ENCODE measurements at regions not wholly inside any gene's neighbourhood (a gene's known extent, or its start where the extent isn't known, plus 50 kb on each side); places are given as distances from the start of the nearest gene placed in this dataset.
"Not testable (repeated sequence)": the region's sequence is repeated elsewhere in the genome, so short reads cannot be mapped to it uniquely, and the experiment has no call there.

- no peak for DNase-seq (ENCODE audit: low read depth, low spot score)
These were observed 1235.3 kb upstream of the ADGRL2 start for GRCh38 chr1:80565406-80565805.

- no peak for DNase-seq (ENCODE audit: low read depth, low spot score)
These were observed 1258.5 kb upstream of the ADGRL2 start for GRCh38 chr1:80542231-80542630.

- no peak for DNase-seq (ENCODE audit: low read depth, low spot score)
These were observed 1260.1 kb upstream of the ADGRL2 start for GRCh38 chr1:80540596-80540995.

- no peak for DNase-seq (ENCODE audit: low read depth, low spot score)
These were observed 1260.6 kb upstream of the ADGRL2 start for GRCh38 chr1:80540149-80540548.

GRCh38 chr1:80539298-80539697 is 1261.4 kb upstream of the ADGRL2 start:
- not testable (repeated sequence) for DNase-seq (ENCODE audit: low read depth, low spot score)

GRCh38 chr1:80536461-80536860 is 1264.3 kb upstream of the ADGRL2 start:
- DNase-seq (ENCODE audit: low read depth, low spot score): no peak

GRCh38 chr1:80535466-80535865 is 1265.3 kb upstream of the ADGRL2 start:
- DNase-seq (ENCODE audit: low read depth, low spot score): no peak

- no peak for DNase-seq (ENCODE audit: low read depth, low spot score)
These were observed 1266.0 kb upstream of the ADGRL2 start for GRCh38 chr1:80534606-80535360.

GRCh38 chr1:80533775-80534334 is 1266.9 kb upstream of the ADGRL2 start:
- DNase-seq (ENCODE audit: low read depth, low spot score): no peak

GRCh38 chr1:80533093-80533492 is 1267.6 kb upstream of the ADGRL2 start:
- DNase-seq (ENCODE audit: low read depth, low spot score): no peak

GRCh38 chr1:80531182-80531581 is 1269.6 kb upstream of the ADGRL2 start:
- no peak for DNase-seq (ENCODE audit: low read depth, low spot score)

- no peak for DNase-seq (ENCODE audit: low read depth, low spot score)
These were observed 1271.2 kb upstream of the ADGRL2 start for GRCh38 chr1:80529546-80529945.

- no peak for DNase-seq (ENCODE audit: low read depth, low spot score)
These were observed 1276.9 kb upstream of the ADGRL2 start for GRCh38 chr1:80523861-80524260.

GRCh38 chr1:80523071-80523470 is 1277.7 kb upstream of the ADGRL2 start:
- DNase-seq (ENCODE audit: low read depth, low spot score): not testable (repeated sequence)

GRCh38 chr1:80520949-80521348 is 1279.8 kb upstream of the ADGRL2 start:
- DNase-seq (ENCODE audit: low read depth, low spot score): no peak

GRCh38 chr1:80517062-80517461 is 1283.7 kb upstream of the ADGRL2 start:
- no peak for DNase-seq (ENCODE audit: low read depth, low spot score)

GRCh38 chr1:80509965-80510522 is 1290.7 kb upstream of the ADGRL2 start:
- peak; percentile 86 for DNase-seq (ENCODE audit: low read depth, low spot score)

GRCh38 chr1:80506216-80506615 is 1294.5 kb upstream of the ADGRL2 start:
- DNase-seq (ENCODE audit: low read depth, low spot score): no peak

- no peak for DNase-seq (ENCODE audit: low read depth, low spot score)
These were observed 1302.1 kb upstream of the ADGRL2 start for GRCh38 chr1:80498673-80499072.

- DNase-seq (ENCODE audit: low read depth, low spot score): no peak
These were observed 1304.9 kb upstream of the ADGRL2 start for GRCh38 chr1:80495806-80496205.

GRCh38 chr1:80472145-80472544 is 1328.6 kb upstream of the ADGRL2 start:
- no peak for DNase-seq (ENCODE audit: low read depth, low spot score)

GRCh38 chr1:80468356-80468755 is 1332.4 kb upstream of the ADGRL2 start:
- DNase-seq (ENCODE audit: low read depth, low spot score): no peak

GRCh38 chr1:80462006-80462405 is 1338.7 kb upstream of the ADGRL2 start:
- DNase-seq (ENCODE audit: low read depth, low spot score): no peak
